T-cell (primary cell): ENCODE measurements at regions not wholly inside any gene's neighbourhood (a gene's known extent, or its start where the extent isn't known, plus 50 kb on each side); places are given as distances from the start of the nearest gene placed in this dataset.
A peak's percentile ranks its signal among the peaks of the same experiment; 100 is the strongest.

Experiments used
- ATAC-seq, 4 experiments: fragments of 200-7000 bp in 3 of 4; fragments of 150-1000 bp in 1 of 4; cut with Tn5 transposase; replicated peaks in 1 of 4; 1 replicate in 3 of 4; 2 replicates in 1 of 4; pipeline ENCODE4 v1.10.0; 2021; ENCODE audit warnings: moderate library complexity in 3 of 4, mild to moderate bottlenecking in 2 of 4, moderate number of reproducible peaks in 1 of 4
- CTCF ChIA-PET, 2 donors: fragments of 300-600 bp; sonication (Branson Sonifier 250); formaldehyde crosslinking; loops; one replicate each; lab custom pipeline; 2022; ENCODE audit warnings: antibody characterized with exemption in 2 of 2; lab: Charles Lee
- POLR2A ChIA-PET, 2 donors: fragments of 300-600 bp; sonication (Branson Sonifier 250); formaldehyde crosslinking; loops; one replicate each; lab custom pipeline; 2022; ENCODE audit warnings: antibody characterized with exemption in 2 of 2; lab: Charles Lee
- DNase-seq, 35 experiments: peaks; one replicate each; pipeline versions ENCODE4 v3.0.0 to v3.0.0-alpha.2; 2013 to 2023
- H3K27ac ChIP-seq: one replicate; pipeline ENCODE4 v1.5.1; 2013; ENCODE audit warnings: low read length
- H3K27me3 ChIP-seq, 2 experiments: replicated peaks in 1 of 2; 1 replicate in 1 of 2; 2 replicates in 1 of 2; pipeline versions ENCODE4 v1.6.1 to v1.7.0; 2013; ENCODE audit warnings: low read length in 1 of 2, mixed read lengths in 1 of 2; ENCODE audit not compliant: control insufficient read depth in 2 of 2, insufficient read depth in 2 of 2; ENCODE audit errors: extremely low read depth in 1 of 2
- H3K36me3 ChIP-seq, 2 donors: 1 replicate in 1 of 2; 2 replicates in 1 of 2; pipeline versions ENCODE4 v1.6.1 to v1.7.0; 2013; ENCODE audit warnings: low read length in 1 of 2; ENCODE audit not compliant: control insufficient read depth in 2 of 2, insufficient read depth in 1 of 2; ENCODE audit errors: extremely low read depth in 1 of 2
- H3K4me1 ChIP-seq, 2 experiments: 1 replicate in 1 of 2; 2 replicates in 1 of 2; pipeline versions ENCODE4 v1.6.1 to v1.7.0; 2013; ENCODE audit warnings: low read length in 2 of 2, mixed read lengths in 1 of 2; ENCODE audit not compliant: insufficient read depth in 2 of 2, control insufficient read depth in 1 of 2; ENCODE audit errors: extremely low read depth in 1 of 2
- H3K4me3 ChIP-seq, 2 donors: 1 replicate in 1 of 2; 2 replicates in 1 of 2; pipeline versions ENCODE4 v1.5.1 to v1.7.0; 2013; ENCODE audit warnings: mild to moderate bottlenecking in 2 of 2, low read length in 1 of 2, moderate library complexity in 1 of 2; ENCODE audit not compliant: control insufficient read depth in 1 of 2; ENCODE audit errors: extremely low read depth in 1 of 2
- H3K9me3 ChIP-seq: 2 replicates; pipeline ENCODE4 v1.7.0; 2013
- H3K27ac Mint-ChIP-seq, 2 donors: one replicate each; pipeline ENCODE4 v1.8.0; 2020 to 2021; ENCODE audit warnings: mild to moderate bottlenecking in 2 of 2, mixed read lengths in 2 of 2
- H3K27me3 Mint-ChIP-seq, 2 donors: one replicate each; pipeline ENCODE4 v1.8.0; 2021 to 2022; ENCODE audit warnings: mixed read lengths in 2 of 2
- H3K36me3 Mint-ChIP-seq: one replicate; pipeline ENCODE4 v1.8.0; 2021; ENCODE audit warnings: mixed read lengths
- H3K4me1 Mint-ChIP-seq, 3 donors: one replicate each; pipeline ENCODE4 v1.8.0; 2020 to 2022; ENCODE audit warnings: mixed read lengths in 3 of 3, mild to moderate bottlenecking in 1 of 3
- H3K4me3 Mint-ChIP-seq, 3 donors: one replicate each; pipeline ENCODE4 v1.8.0; 2020 to 2022; ENCODE audit warnings: mild to moderate bottlenecking in 3 of 3, mixed read lengths in 3 of 3, moderate library complexity in 3 of 3
- H3K9me3 Mint-ChIP-seq, 3 donors: one replicate each; pipeline ENCODE4 v1.8.0; 2020 to 2022; ENCODE audit warnings: mixed read lengths in 3 of 3
- WGBS: methylation state at CpG from one replicate; pipeline ENCODE4 v1.1.5; 2013; ENCODE audit warnings: missing lambda C conversion rate; ENCODE audit not compliant: insufficient coverage; 5-methylcytosine and 5-hydroxymethylcytosine counted together

GRCh38 chr3:30435861-30436331 is 170.5 kb upstream of the TGFBR2 start:
- ChIA-PET POLR2A (interaction anchor here in 1 of 2 donors (0.6 kb wide), 1 partner anchor 282 kb away, joined by 3 read pairs; no protein-coding TSS in a partner anchor), CTCF (no interaction called here)
- H3K4me1 Mint-ChIP-seq: peaks cover 26 to 37% (median 30%) of the 10 kb centered on the region in 3 donors
- Histone ChIP-seq H3K4me3 (peak overlapping the region; percentile 26 to 49), H3K4me1 (peaks cover 0 to 17% of the 10 kb centered on the region in 2 experiments), H3K27me3 (no peaks in the 10 kb centered on the region), H3K27ac (peak overlapping the region; percentile 31), H3K36me3 (no peaks in the 10 kb centered on the region), H3K9me3 (no peaks in the 10 kb centered on the region)
- ATAC-seq: peak; percentile 41 to 73 (median 62)
- DNase-seq: peak in 4 of 35 experiments; percentile 0 to 33 (median 5)
- H3K27ac Mint-ChIP-seq: peak overlapping the region; percentile 70 to 92
- H3K36me3 Mint-ChIP-seq: no peaks in the 10 kb centered on the region
- no peaks in the 10 kb centered on the region for H3K27me3 Mint-ChIP-seq
- WGBS: 36% methylated on average over 7 of the region's 7 CpGs
- peak overlapping the region; percentile 44 to 75 (median 64) for H3K4me3 Mint-ChIP-seq
- no peaks in the 10 kb centered on the region for H3K9me3 Mint-ChIP-seq

- H3K36me3 ChIP-seq: no peaks in the 10 kb centered on the region
- no CpG with 5 or more reads among the region's 4 CpGs for WGBS
- peaks cover 0 to 17% of the 10 kb centered on the region in 2 experiments for H3K4me1 ChIP-seq
- H3K27ac Mint-ChIP-seq: peak overlapping the region in 1 of 2 donors; percentile 24
- H3K27me3 ChIP-seq: no peaks in the 10 kb centered on the region
- H3K9me3 Mint-ChIP-seq: no peaks in the 10 kb centered on the region
- H3K27ac ChIP-seq: no peak overlapping the region
- ATAC-seq: no peak
- ChIA-PET CTCF (no interaction called here), POLR2A (interaction anchor here in 1 of 2 donors (0.5 kb wide), 1 partner anchor 14 kb away, joined by 4 read pairs; no protein-coding TSS in a partner anchor)
- no peaks in the 10 kb centered on the region for H3K9me3 ChIP-seq
- no peak overlapping the region for H3K4me3 ChIP-seq
- H3K27me3 Mint-ChIP-seq: no peaks in the 10 kb centered on the region
- H3K36me3 Mint-ChIP-seq: no peaks in the 10 kb centered on the region
- peak overlapping the region in 1 of 3 donors; percentile 75 for H3K4me3 Mint-ChIP-seq
- DNase-seq: no peak
- H3K4me1 Mint-ChIP-seq: peaks cover 26 to 41% (median 30%) of the 10 kb centered on the region in 3 donors
Observed at GRCh38 chr3:30437171-30437601, 169.2 kb upstream of the TGFBR2 start.

GRCh38 chr3:30438126-30438525 is 168.3 kb upstream of the TGFBR2 start:
- H3K36me3 Mint-ChIP-seq: no peaks in the 10 kb centered on the region
- no peaks in the 10 kb centered on the region for H3K27me3 Mint-ChIP-seq
- Histone ChIP-seq H3K4me1 (peaks cover 0 to 17% of the 10 kb centered on the region in 2 experiments), H3K36me3 (no peaks in the 10 kb centered on the region), H3K9me3 (no peaks in the 10 kb centered on the region), H3K27me3 (no peaks in the 10 kb centered on the region), H3K27ac (no peak overlapping the region), H3K4me3 (no peak overlapping the region)
- CTCF ChIA-PET: no interaction called here
- H3K27ac Mint-ChIP-seq: no peak overlapping the region
- DNase-seq (no peak), ATAC-seq (no peak)
- H3K4me3 Mint-ChIP-seq: no peak overlapping the region
- H3K4me1 Mint-ChIP-seq: peaks cover 26 to 46% (median 30%) of the 10 kb centered on the region in 3 donors
- POLR2A ChIA-PET: no interaction called here
- WGBS: no CpG with 5 or more reads among the region's 2 CpGs
- no peaks in the 10 kb centered on the region for H3K9me3 Mint-ChIP-seq

- Histone ChIP-seq H3K4me3 (no peak overlapping the region), H3K9me3 (no peaks in the 10 kb centered on the region), H3K4me1 (peaks cover 0 to 12% of the 10 kb centered on the region in 2 experiments), H3K27me3 (no peaks in the 10 kb centered on the region), H3K36me3 (no peaks in the 10 kb centered on the region), H3K27ac (no peak overlapping the region)
- H3K4me1 Mint-ChIP-seq: peaks cover 21 to 44% (median 23%) of the 10 kb centered on the region in 3 donors
- H3K9me3 Mint-ChIP-seq: no peaks in the 10 kb centered on the region
- H3K27me3 Mint-ChIP-seq: no peaks in the 10 kb centered on the region
- ATAC-seq (no peak), DNase-seq (no peak)
- POLR2A ChIA-PET: no interaction called here
- 100% methylated on average over 2 of the region's 9 CpGs for WGBS
- H3K27ac Mint-ChIP-seq: no peak overlapping the region
- no peaks in the 10 kb centered on the region for H3K36me3 Mint-ChIP-seq
- CTCF ChIA-PET: interaction anchor here in 1 of 2 donors (0.7 kb wide), 1 partner anchor 83 kb away, joined by 3 read pairs; no protein-coding TSS in a partner anchor
- no peak overlapping the region for H3K4me3 Mint-ChIP-seq
Observed at GRCh38 chr3:30439451-30440053, 166.8 kb upstream of the TGFBR2 start.

GRCh38 chr3:30440147-30440604 is 166.2 kb upstream of the TGFBR2 start:
- Histone ChIP-seq H3K27me3 (no peaks in the 10 kb centered on the region), H3K4me1 (peaks cover 0 to 7% of the 10 kb centered on the region in 2 experiments), H3K9me3 (no peaks in the 10 kb centered on the region), H3K27ac (no peak overlapping the region), H3K36me3 (no peaks in the 10 kb centered on the region), H3K4me3 (no peak overlapping the region)
- Mint-ChIP-seq H3K27ac (no peak overlapping the region), H3K36me3 (no peaks in the 10 kb centered on the region), H3K9me3 (no peaks in the 10 kb centered on the region), H3K27me3 (no peaks in the 10 kb centered on the region), H3K4me1 (peaks cover 17 to 37% (median 19%) of the 10 kb centered on the region in 3 donors), H3K4me3 (no peak overlapping the region)
- DNase-seq: no peak
- ChIA-PET CTCF (interaction anchor here in 1 of 2 donors (0.5 kb wide), 1 partner anchor 254 kb away, joined by 6 read pairs; no protein-coding TSS in a partner anchor), POLR2A (no interaction called here)
- no peak for ATAC-seq
- no CpG with 5 or more reads among the region's 2 CpGs for WGBS

GRCh38 chr3:30440880-30441279 is 165.5 kb upstream of the TGFBR2 start:
- H3K27ac ChIP-seq: no peak overlapping the region
- ATAC-seq: no peak
- H3K4me1 ChIP-seq: peaks cover 0 to 4% of the 10 kb centered on the region in 2 experiments
- no CpG with 5 or more reads among the region's 3 CpGs for WGBS
- Mint-ChIP-seq H3K36me3 (no peaks in the 10 kb centered on the region), H3K4me3 (no peak overlapping the region), H3K27me3 (no peaks in the 10 kb centered on the region), H3K4me1 (peaks cover 13 to 30% (median 14%) of the 10 kb centered on the region in 3 donors), H3K9me3 (no peaks in the 10 kb centered on the region), H3K27ac (no peak overlapping the region)
- H3K9me3 ChIP-seq: no peaks in the 10 kb centered on the region
- no peaks in the 10 kb centered on the region for H3K36me3 ChIP-seq
- H3K4me3 ChIP-seq: no peak overlapping the region
- H3K27me3 ChIP-seq: no peaks in the 10 kb centered on the region
- POLR2A ChIA-PET: no interaction called here
- CTCF ChIA-PET: no interaction called here
- no peak for DNase-seq
